OCI-LY3 (cell line): ENCODE measurements at regions not wholly inside any gene's neighbourhood (a gene's known extent, or its start where the extent isn't known, plus 50 kb on each side); places are given as distances from the start of the nearest gene placed in this dataset.

Experiments used
- H2AFZ ChIP-seq: fragments of 200-600, 300-600 bp; shearing (Covaris generic); 2 replicates; pipeline ENCODE4 v1.6.0; 2014; ENCODE audit warnings: antibody characterized with exemption, low read depth, low read length
- H3K27ac ChIP-seq: fragments of 200-600, 300-600 bp; sonication (generic); 2 replicates; pipeline ENCODE4 v1.5.1; 2014; ENCODE audit warnings: mild to moderate bottlenecking, low read length, moderate library complexity, mixed read lengths
- H3K27me3 ChIP-seq: fragments of 200-600, 300-600 bp; sonication (generic); 2 replicates; pipeline ENCODE4 v1.6.1; 2014; ENCODE audit warnings: low read depth, low read length, mixed read lengths
- H3K36me3 ChIP-seq: fragments of 200-600, 300-600 bp; sonication (generic); replicated peaks from 2 replicates; pipeline ENCODE3; 2014; ENCODE audit warnings: low read depth, low read length, mixed read lengths
- H3K4me1 ChIP-seq: fragments of 300-600, 200-600 bp; sonication (generic); 2 replicates; pipeline ENCODE4 v1.6.1; 2014; ENCODE audit warnings: low read length, mixed read lengths
- H3K4me2 ChIP-seq: fragments of 200-600, 300-600 bp; sonication (generic); 2 replicates; pipeline ENCODE4 v1.6.1; 2014; ENCODE audit warnings: low read length, mixed read lengths
- H3K4me3 ChIP-seq: fragments of 300-600, 200-600 bp; sonication (generic); 2 replicates; pipeline ENCODE4 v1.5.1; 2014; ENCODE audit warnings: antibody characterized with exemption, mild to moderate bottlenecking, low read length, moderate library complexity
- H3K79me2 ChIP-seq: fragments of 300-600, 200-600 bp; shearing (Covaris generic); 2 replicates; pipeline ENCODE4 v1.6.1; 2014; ENCODE audit warnings: mild to moderate bottlenecking, low read length, mixed read lengths
- H3K9ac ChIP-seq: fragments of 300-600, 200-600 bp; shearing (Covaris generic); 2 replicates; pipeline ENCODE4 v1.6.0; 2014; ENCODE audit warnings: mild to moderate bottlenecking, low read length, moderate library complexity
- H3K9me3 ChIP-seq: fragments of 200-600, 300-600 bp; shearing (Covaris generic); 2 replicates; pipeline ENCODE4 v1.6.1; 2014; ENCODE audit warnings: low read length, mixed read lengths; ENCODE audit not compliant: insufficient read depth
- H4K20me1 ChIP-seq: fragments of 200-600, 300-600 bp; sonication (generic); 2 replicates; pipeline ENCODE4 v1.6.1; 2016; ENCODE audit warnings: low read length, mixed read lengths; ENCODE audit not compliant: insufficient read depth
- EZH2phosphoT487 ChIP-seq: fragments of 200-600 bp; shearing (Covaris generic); IDR thresholded peaks from 2 replicates; pipeline ENCODE4 v1.6.1; 2018; ENCODE audit warnings: antibody characterized with exemption, mixed run types, low read depth
- TF ChIP-seq, protein P1 (sequence below): fragments of 200-600, 300-600 bp; sonication (generic); IDR thresholded peaks from 2 replicates; pipeline ENCODE4 v1.5.1; 2014; ENCODE audit warnings: antibody characterized with exemption, low read length, low read depth

- no peak overlapping the region for H3K4me2 ChIP-seq
- H3K36me3 ChIP-seq = peaks cover 2% of the 10 kb centered on the region
- no peak overlapping the region for H3K4me3 ChIP-seq
- peaks cover 3% of the 10 kb centered on the region; the same call in 1 of the 2 replicates for H3K9me3 ChIP-seq
- no peak overlapping the region for H3K27ac ChIP-seq
- no peaks in the 10 kb centered on the region for H3K27me3 ChIP-seq
- TF ChIP-seq, protein P1, sequence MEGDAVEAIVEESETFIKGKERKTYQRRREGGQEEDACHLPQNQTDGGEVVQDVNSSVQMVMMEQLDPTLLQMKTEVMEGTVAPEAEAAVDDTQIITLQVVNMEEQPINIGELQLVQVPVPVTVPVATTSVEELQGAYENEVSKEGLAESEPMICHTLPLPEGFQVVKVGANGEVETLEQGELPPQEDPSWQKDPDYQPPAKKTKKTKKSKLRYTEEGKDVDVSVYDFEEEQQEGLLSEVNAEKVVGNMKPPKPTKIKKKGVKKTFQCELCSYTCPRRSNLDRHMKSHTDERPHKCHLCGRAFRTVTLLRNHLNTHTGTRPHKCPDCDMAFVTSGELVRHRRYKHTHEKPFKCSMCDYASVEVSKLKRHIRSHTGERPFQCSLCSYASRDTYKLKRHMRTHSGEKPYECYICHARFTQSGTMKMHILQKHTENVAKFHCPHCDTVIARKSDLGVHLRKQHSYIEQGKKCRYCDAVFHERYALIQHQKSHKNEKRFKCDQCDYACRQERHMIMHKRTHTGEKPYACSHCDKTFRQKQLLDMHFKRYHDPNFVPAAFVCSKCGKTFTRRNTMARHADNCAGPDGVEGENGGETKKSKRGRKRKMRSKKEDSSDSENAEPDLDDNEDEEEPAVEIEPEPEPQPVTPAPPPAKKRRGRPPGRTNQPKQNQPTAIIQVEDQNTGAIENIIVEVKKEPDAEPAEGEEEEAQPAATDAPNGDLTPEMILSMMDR = no peak
- TF ChIP-seq EZH2phosphoT487 = no peak
- no peaks in the 10 kb centered on the region for H4K20me1 ChIP-seq
- H3K79me2 ChIP-seq = no peaks in the 10 kb centered on the region
- H2AFZ ChIP-seq = no peak overlapping the region
- peaks cover 6% of the 10 kb centered on the region for H3K4me1 ChIP-seq
- no peak overlapping the region for H3K9ac ChIP-seq
Observed at GRCh38 chr13:95498886-95499285, 53.6 kb upstream of the CLDN10 start.

DNA sequence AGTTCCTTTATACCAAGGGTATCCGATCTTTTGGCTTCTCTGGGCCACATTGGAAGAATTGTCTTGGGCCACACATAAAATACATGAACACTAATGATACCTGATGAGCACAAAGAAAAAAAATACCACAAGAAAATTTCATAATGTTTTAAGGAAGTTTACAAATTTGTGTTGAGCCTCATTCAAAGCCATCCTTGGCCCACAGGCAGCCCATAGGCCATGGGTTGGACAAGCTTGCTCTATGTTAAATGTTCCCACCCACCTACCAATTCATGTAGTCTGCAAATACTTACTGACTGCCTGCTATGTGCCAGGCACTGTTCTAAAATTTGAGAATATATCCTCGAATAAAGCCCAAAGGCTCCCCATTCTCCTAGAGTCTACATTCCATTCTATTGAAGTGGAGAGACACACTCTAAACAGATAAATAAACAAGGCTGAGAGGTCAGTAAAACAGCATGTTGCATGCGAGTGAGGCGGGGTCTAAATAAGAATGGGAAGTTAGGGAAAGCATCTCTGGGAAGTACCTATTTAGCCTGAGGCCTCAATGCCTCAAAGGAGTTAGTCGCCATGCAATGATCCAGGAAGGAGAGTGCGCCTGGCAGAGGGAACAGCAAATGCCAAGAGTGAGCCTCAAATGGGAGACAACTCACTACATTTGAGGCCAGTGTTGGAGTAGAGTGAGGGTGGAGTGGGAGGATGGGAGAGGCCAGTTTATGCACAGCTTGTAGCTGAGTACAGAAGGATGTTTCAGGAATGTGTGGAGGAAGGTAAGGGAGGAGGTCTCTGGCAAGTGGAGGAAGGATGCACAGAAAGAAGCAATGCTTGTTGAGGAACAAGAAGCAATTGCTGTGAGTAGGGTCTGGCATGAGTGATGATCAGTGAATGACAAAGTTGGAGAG is 52.5 kb upstream of the CLDN10 start:
- no peak overlapping the region for H3K27ac ChIP-seq
- H3K36me3 ChIP-seq = peaks cover 2% of the 10 kb centered on the region
- no peak overlapping the region for H2AFZ ChIP-seq
- no peak overlapping the region for H3K4me3 ChIP-seq
- H3K4me2 ChIP-seq = no peak overlapping the region
- no peaks in the 10 kb centered on the region for H3K79me2 ChIP-seq
- TF ChIP-seq EZH2phosphoT487 = no peak
- TF ChIP-seq, protein P1 = no peak
- no peaks in the 10 kb centered on the region for H3K27me3 ChIP-seq
- H3K4me1 ChIP-seq = peaks cover 8% of the 10 kb centered on the region
- no peak overlapping the region for H3K9ac ChIP-seq
- peaks cover 3% of the 10 kb centered on the region; the same call in 1 of the 2 replicates for H3K9me3 ChIP-seq
- H4K20me1 ChIP-seq = no peaks in the 10 kb centered on the region

- Histone ChIP-seq H3K4me1 (peaks cover 8% of the 10 kb centered on the region), H2AFZ (no peak overlapping the region), H3K9me3 (peaks cover 3% of the 10 kb centered on the region; the same call in 1 of the 2 replicates), H3K27me3 (no peaks in the 10 kb centered on the region), H3K36me3 (no peaks in the 10 kb centered on the region), H3K4me3 (no peak overlapping the region), H4K20me1 (no peaks in the 10 kb centered on the region), H3K4me2 (no peak overlapping the region), H3K27ac (no peak overlapping the region), H3K79me2 (no peaks in the 10 kb centered on the region), H3K9ac (no peak overlapping the region)
- TF ChIP-seq EZH2phosphoT487 = no peak
- TF ChIP-seq, protein P1 = no peak
Observed at GRCh38 chr13:95502216-95502615, 50.3 kb upstream of the CLDN10 start.
